Fibroblast of the aortic adventitia (primary cell): ENCODE measurements at regions not wholly inside any gene's neighbourhood (a gene's known extent, or its start where the extent isn't known, plus 50 kb on each side); places are given as distances from the start of the nearest gene placed in this dataset.

Experiments used
- DNase-seq: peaks from one replicate; pipeline ENCODE4 v3.0.0-alpha.2; 2010; ENCODE audit warnings: low read depth
- H3K4me3 ChIP-seq: 2 replicates; pipeline ENCODE4 v1.5.1; 2011; ENCODE audit warnings: low read depth, mild to moderate bottlenecking, control low read depth, low read length, moderate library complexity
- CTCF ChIP-seq: IDR thresholded peaks from 2 replicates; pipeline ENCODE4 v1.5.1; 2011; ENCODE audit warnings: mild to moderate bottlenecking, low read length, control low read depth, inconsistent platforms; ENCODE audit not compliant: insufficient read depth

GRCh38 chr13:47100214-47100853 is 203.5 kb upstream of the HTR2A start:
- no peak overlapping the region for H3K4me3 ChIP-seq
- no peak for DNase-seq
- TF ChIP-seq CTCF = no peak

DNA sequence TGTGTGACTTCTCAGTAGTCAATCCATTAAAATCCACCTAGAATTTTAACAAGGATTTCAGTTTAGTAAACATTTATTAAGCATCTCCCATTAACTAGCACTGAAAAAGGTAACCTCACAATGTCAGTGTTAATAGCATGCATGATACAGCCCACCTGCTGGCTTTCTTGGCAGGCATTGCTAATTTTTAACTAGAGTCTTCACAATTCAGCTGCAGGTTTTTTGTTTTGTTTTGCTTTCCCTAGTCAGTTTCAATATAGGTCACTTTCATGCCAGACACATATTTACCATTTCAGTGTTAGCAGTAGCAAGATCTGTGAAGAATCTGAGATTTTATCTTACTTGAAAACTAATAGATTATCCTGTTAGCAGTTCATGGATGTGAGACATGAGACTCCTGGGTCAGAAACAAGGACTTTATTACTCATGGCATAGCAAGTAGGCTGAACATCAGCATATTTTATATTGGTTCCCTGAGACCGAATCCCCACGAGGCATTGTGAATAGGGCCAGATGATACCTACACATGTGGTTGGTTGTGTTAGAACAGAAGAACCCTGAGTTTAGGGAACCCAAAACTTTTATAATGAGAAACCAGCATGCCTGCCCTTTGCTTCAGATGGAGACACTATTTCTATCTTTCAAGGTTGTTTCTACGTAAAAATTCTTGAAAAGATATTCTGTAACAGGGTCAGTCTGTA is 198.0 kb upstream of the HTR2A start:
- TF ChIP-seq CTCF = no peak
- no peak for DNase-seq

DNA sequence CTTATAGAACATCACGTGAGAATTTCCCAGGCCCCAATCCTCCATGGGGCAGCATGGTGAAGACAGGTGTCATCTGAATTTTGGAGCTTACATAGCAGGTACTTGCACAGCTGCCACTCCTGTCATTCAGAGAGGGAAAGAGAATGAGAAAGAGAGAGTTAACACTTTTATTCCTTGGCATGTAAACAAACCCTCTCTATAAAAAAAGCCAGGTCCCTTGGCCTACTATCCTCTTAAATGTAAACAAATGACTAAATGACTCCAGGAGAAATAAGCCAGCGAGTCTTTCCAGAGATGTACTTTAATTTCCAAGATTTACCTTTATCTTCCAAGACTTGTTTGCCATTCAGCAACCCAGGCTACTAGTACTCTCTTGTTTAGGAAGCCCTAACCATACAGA is 195.3 kb upstream of the HTR2A start:
- no peak for TF ChIP-seq CTCF
- no peak for DNase-seq
- no peak overlapping the region for H3K4me3 ChIP-seq

More for the DNA sequence above, 198.0 kb upstream of the HTR2A start:
- no peak overlapping the region for H3K4me3 ChIP-seq

DNA sequence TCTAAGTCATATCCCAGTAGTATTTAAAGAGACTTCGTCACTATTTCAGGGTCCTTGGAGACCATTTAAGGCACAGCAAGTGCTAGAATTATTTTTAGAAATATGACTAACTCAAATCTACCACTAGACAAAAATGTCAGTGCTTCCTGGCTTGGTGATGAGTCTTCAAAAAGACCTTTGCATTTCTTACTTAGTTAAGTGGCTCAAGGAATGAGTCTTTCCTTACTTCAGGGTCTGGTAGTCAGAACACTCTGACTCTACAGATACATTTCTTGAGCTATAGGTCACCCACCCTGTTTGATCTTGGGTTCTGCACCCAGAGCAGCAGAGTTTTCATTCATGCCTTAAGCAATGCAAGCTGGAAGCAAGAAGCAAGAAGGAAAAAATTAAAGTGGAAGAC is 191.0 kb upstream of the HTR2A start:
- TF ChIP-seq CTCF = no peak
- no peak overlapping the region for H3K4me3 ChIP-seq
- peak; percentile 51 for DNase-seq

DNA sequence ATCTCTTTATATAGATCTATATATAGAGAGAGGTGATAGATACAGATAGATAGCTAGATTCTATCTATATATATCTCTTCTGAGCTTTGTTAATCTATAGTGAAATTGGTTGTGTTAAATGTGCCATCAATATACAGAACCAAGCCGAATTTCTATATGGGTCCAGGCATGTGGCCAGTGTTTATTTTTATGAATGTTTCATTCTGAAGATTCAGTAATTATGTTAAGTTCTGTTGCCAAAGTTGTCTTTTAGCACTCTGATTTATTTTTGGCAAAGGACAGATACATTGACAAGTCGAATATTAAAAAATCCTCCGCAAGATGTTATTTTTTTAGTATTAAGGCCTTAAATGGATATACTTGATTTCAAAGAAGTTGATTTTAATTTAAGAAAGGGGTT is 190.4 kb upstream of the HTR2A start:
- DNase-seq = no peak
- no peak overlapping the region for H3K4me3 ChIP-seq
- no peak for TF ChIP-seq CTCF

- no peak for TF ChIP-seq CTCF
- DNase-seq = peak; percentile 42
- no peak overlapping the region for H3K4me3 ChIP-seq
Observed at GRCh38 chr13:47085346-47085745, 188.5 kb upstream of the HTR2A start.
